Activated naive CD4-positive, alpha-beta T cell treated with anti-CD3 and anti-CD28 coated beads for 36 hours (primary cell): ENCODE measurements at regions not wholly inside any gene's neighbourhood (a gene's known extent, or its start where the extent isn't known, plus 50 kb on each side); places are given as distances from the start of the nearest gene placed in this dataset.

Experiments used
- CTCF ChIA-PET: fragments of 350-600 bp; sonication (Branson Sonifier 250); formaldehyde crosslinking; loops from one replicate; lab custom pipeline; 2021; ENCODE audit warnings: antibody characterized with exemption; lab: Charles Lee
- DNase-seq: peaks from one replicate; pipeline ENCODE4 v3.0.0-alpha.2; 2020
- H3K27ac Mint-ChIP-seq: one replicate; pipeline ENCODE4 v1.8.0; 2021; ENCODE audit warnings: mild to moderate bottlenecking, mixed read lengths
- H3K27me3 Mint-ChIP-seq: one replicate; pipeline ENCODE4 v1.8.0; 2021; ENCODE audit warnings: low read depth, mixed read lengths
- H3K36me3 Mint-ChIP-seq: one replicate; pipeline ENCODE4 v1.8.0; 2021; ENCODE audit warnings: low read depth, mixed read lengths
- H3K4me1 Mint-ChIP-seq: one replicate; pipeline ENCODE4 v1.8.0; 2021; ENCODE audit warnings: low read depth, mixed read lengths
- H3K4me3 Mint-ChIP-seq: one replicate; pipeline ENCODE4 v1.8.0; 2021; ENCODE audit warnings: mild to moderate bottlenecking, moderate library complexity, mixed read lengths
- H3K9me3 Mint-ChIP-seq: one replicate; pipeline ENCODE4 v1.8.0; 2021; ENCODE audit warnings: mixed read lengths
- intact Hi-C: fragments of 100-400 bp; cut with micrococcal nuclease; formaldehyde crosslinking; loops from one replicate; pipeline ENCODE4 v1.15.1; 2023

- Mint-ChIP-seq H3K9me3 (no peaks in the 10 kb centered on the region), H3K27ac (no peak overlapping the region), H3K4me3 (no peak overlapping the region), H3K4me1 (no peaks in the 10 kb centered on the region), H3K27me3 (peaks cover 1% of the 10 kb centered on the region), H3K36me3 (no peaks in the 10 kb centered on the region)
- DNase-seq, result no peak
- intact Hi-C loops, result no loop called here
- CTCF ChIA-PET, result no interaction called here
Measured at GRCh38 chr6:139655783-139656705, 281.6 kb upstream of the CITED2 start.

- no peak overlapping the region for H3K4me3 Mint-ChIP-seq
- H3K4me1 Mint-ChIP-seq, result no peaks in the 10 kb centered on the region
- no peak overlapping the region for H3K27ac Mint-ChIP-seq
- no peaks in the 10 kb centered on the region for H3K9me3 Mint-ChIP-seq
- DNase-seq, result no peak
- CTCF ChIA-PET, result no interaction called here
- intact Hi-C loops, result no loop called here
- no peaks in the 10 kb centered on the region for H3K36me3 Mint-ChIP-seq
- peaks cover 1% of the 10 kb centered on the region for H3K27me3 Mint-ChIP-seq
Measured at GRCh38 chr6:139654888-139655782, 280.7 kb upstream of the CITED2 start.

GRCh38 chr6:139654309-139654708 lies 279.9 kb upstream of the CITED2 start:
- CTCF ChIA-PET, result no interaction called here
- H3K4me3 Mint-ChIP-seq, result no peak overlapping the region
- intact Hi-C loops, result no loop called here

GRCh38 chr6:139653111-139653510 lies 278.7 kb upstream of the CITED2 start:
- H3K4me3 Mint-ChIP-seq, result no peak overlapping the region
- H3K27me3 Mint-ChIP-seq, result peaks cover 1% of the 10 kb centered on the region
- intact Hi-C loops, result no loop called here
- no peaks in the 10 kb centered on the region for H3K4me1 Mint-ChIP-seq
- H3K27ac Mint-ChIP-seq, result no peak overlapping the region
- no peaks in the 10 kb centered on the region for H3K36me3 Mint-ChIP-seq
- no peak for DNase-seq
- H3K9me3 Mint-ChIP-seq, result no peaks in the 10 kb centered on the region
- CTCF ChIA-PET, result no interaction called here

More at GRCh38 chr6:139654309-139654708, 279.9 kb upstream of the CITED2 start:
- H3K36me3 Mint-ChIP-seq, result no peaks in the 10 kb centered on the region
- no peaks in the 10 kb centered on the region for H3K4me1 Mint-ChIP-seq
- no peak overlapping the region for H3K27ac Mint-ChIP-seq
- peaks cover 1% of the 10 kb centered on the region for H3K27me3 Mint-ChIP-seq
- no peaks in the 10 kb centered on the region for H3K9me3 Mint-ChIP-seq
- DNase-seq, result no peak

GRCh38 chr6:139650941-139651340 lies 276.5 kb upstream of the CITED2 start:
- Mint-ChIP-seq H3K27ac (no peak overlapping the region), H3K36me3 (no peaks in the 10 kb centered on the region), H3K27me3 (no peaks in the 10 kb centered on the region), H3K4me1 (no peaks in the 10 kb centered on the region), H3K9me3 (no peaks in the 10 kb centered on the region), H3K4me3 (no peak overlapping the region)
- no peak for DNase-seq
- intact Hi-C loops, result no loop called here
- CTCF ChIA-PET, result no interaction called here

GRCh38 chr6:139649732-139650131 lies 275.3 kb upstream of the CITED2 start:
- Mint-ChIP-seq H3K36me3 (no peaks in the 10 kb centered on the region), H3K27ac (no peak overlapping the region), H3K4me3 (no peak overlapping the region), H3K27me3 (no peaks in the 10 kb centered on the region), H3K9me3 (no peaks in the 10 kb centered on the region), H3K4me1 (no peaks in the 10 kb centered on the region)
- CTCF ChIA-PET, result no interaction called here
- intact Hi-C loops, result no loop called here
- no peak for DNase-seq

GRCh38 chr6:139649128-139649527 lies 274.7 kb upstream of the CITED2 start:
- DNase-seq, result no peak
- H3K27ac Mint-ChIP-seq, result no peak overlapping the region
- CTCF ChIA-PET, result no interaction called here
- H3K4me3 Mint-ChIP-seq, result no peak overlapping the region
- H3K9me3 Mint-ChIP-seq, result no peaks in the 10 kb centered on the region
- H3K4me1 Mint-ChIP-seq, result no peaks in the 10 kb centered on the region
- peaks cover under 1% of the 10 kb centered on the region for H3K27me3 Mint-ChIP-seq
- intact Hi-C loops, result no loop called here
- no peaks in the 10 kb centered on the region for H3K36me3 Mint-ChIP-seq

GRCh38 chr6:139648430-139649000 lies 274.1 kb upstream of the CITED2 start:
- H3K9me3 Mint-ChIP-seq, result no peaks in the 10 kb centered on the region
- H3K27ac Mint-ChIP-seq, result no peak overlapping the region
- intact Hi-C loops, result no loop called here
- CTCF ChIA-PET, result no interaction called here
- H3K4me1 Mint-ChIP-seq, result no peaks in the 10 kb centered on the region
- DNase-seq, result no peak
- no peak overlapping the region for H3K4me3 Mint-ChIP-seq
- H3K36me3 Mint-ChIP-seq, result no peaks in the 10 kb centered on the region
- H3K27me3 Mint-ChIP-seq, result peaks cover 4% of the 10 kb centered on the region

GRCh38 chr6:139647841-139648240 lies 273.4 kb upstream of the CITED2 start:
- no peaks in the 10 kb centered on the region for H3K9me3 Mint-ChIP-seq
- no peak overlapping the region for H3K4me3 Mint-ChIP-seq
- H3K4me1 Mint-ChIP-seq, result no peaks in the 10 kb centered on the region
- no peaks in the 10 kb centered on the region for H3K36me3 Mint-ChIP-seq
- no peak for DNase-seq
- intact Hi-C loops, result no loop called here
- CTCF ChIA-PET, result no interaction called here
- no peak overlapping the region for H3K27ac Mint-ChIP-seq
- peaks cover 4% of the 10 kb centered on the region for H3K27me3 Mint-ChIP-seq

- intact Hi-C loops, result no loop called here
Measured at GRCh38 chr6:139647016-139647415, 272.6 kb upstream of the CITED2 start.

GRCh38 chr6:139644821-139645220 lies 270.4 kb upstream of the CITED2 start:
- no peak for DNase-seq
- peaks cover 12% of the 10 kb centered on the region for H3K27me3 Mint-ChIP-seq
- no peak overlapping the region for H3K27ac Mint-ChIP-seq
- intact Hi-C loops, result no loop called here
- peaks cover 5% of the 10 kb centered on the region for H3K4me1 Mint-ChIP-seq
- H3K4me3 Mint-ChIP-seq, result no peak overlapping the region
- H3K9me3 Mint-ChIP-seq, result no peaks in the 10 kb centered on the region
- CTCF ChIA-PET, result interaction anchor here (0.9 kb wide), 1 partner anchor 275 kb away, joined by 3 read pairs; no protein-coding TSS in a partner anchor
- H3K36me3 Mint-ChIP-seq, result no peaks in the 10 kb centered on the region

More at GRCh38 chr6:139647016-139647415, 272.6 kb upstream of the CITED2 start:
- Mint-ChIP-seq H3K36me3 (no peaks in the 10 kb centered on the region), H3K4me1 (no peaks in the 10 kb centered on the region), H3K9me3 (no peaks in the 10 kb centered on the region), H3K27ac (no peak overlapping the region), H3K4me3 (no peak overlapping the region), H3K27me3 (peaks cover 4% of the 10 kb centered on the region)
- CTCF ChIA-PET, result no interaction called here
- DNase-seq, result no peak

- Mint-ChIP-seq H3K27me3 (peaks cover 12% of the 10 kb centered on the region), H3K36me3 (no peaks in the 10 kb centered on the region), H3K4me3 (no peak overlapping the region), H3K4me1 (peaks cover 5% of the 10 kb centered on the region), H3K27ac (no peak overlapping the region), H3K9me3 (no peaks in the 10 kb centered on the region)
- DNase-seq, result no peak
- CTCF ChIA-PET, result no interaction called here
- intact Hi-C loops, result no loop called here
Measured at GRCh38 chr6:139643986-139644385, 269.5 kb upstream of the CITED2 start.
